GM23338 (cell line): ENCODE measurements at regions not wholly inside any gene's neighbourhood (a gene's known extent, or its start where the extent isn't known, plus 50 kb on each side); places are given as distances from the start of the nearest gene placed in this dataset.
A peak's percentile ranks its signal among the peaks of the same experiment; 100 is the strongest.

ENCODE experiments used
- ATAC-seq: fragments of 200-7000 bp; cut with Tn5 transposase; 3 replicates; pipeline ENCODE4 v1.9.1; 2020
- DNase-seq: peaks from one replicate; pipeline ENCODE4 v3.0.0-alpha.2; 2015; ENCODE audit warnings: low spot score
- H2AFZ ChIP-seq: fragments of 200-600 bp; sonication (generic); 2 replicates; pipeline ENCODE4 v1.8.0; 2016; ENCODE audit warnings: antibody characterized with exemption, mild to moderate bottlenecking, moderate library complexity
- H3F3A ChIP-seq: fragments of 200-600 bp; sonication (generic); replicated peaks from 2 replicates; pipeline ENCODE4 v1.8.0; 2017; ENCODE audit warnings: antibody characterized with exemption, mixed run types, low read depth
- H3K27ac ChIP-seq: fragments of 200-600 bp; sonication (generic); 2 replicates; pipeline ENCODE4 v1.6.1; 2016; ENCODE audit warnings: low read depth
- H3K27me3 ChIP-seq: fragments of 200-600 bp; sonication (generic); 2 replicates; pipeline ENCODE4 v1.8.0; 2016; ENCODE audit warnings: mild to moderate bottlenecking, mixed run types, moderate library complexity; ENCODE audit not compliant: insufficient read depth
- H3K36me3 ChIP-seq: fragments of 200-600 bp; sonication (generic); 2 replicates; pipeline ENCODE4 v1.8.0; 2016; ENCODE audit warnings: mild to moderate bottlenecking; ENCODE audit not compliant: insufficient read depth
- H3K4me1 ChIP-seq: fragments of 200-600 bp; sonication (generic); 2 replicates; pipeline ENCODE4 v1.8.0; 2016; ENCODE audit warnings: mild to moderate bottlenecking, moderate library complexity; ENCODE audit not compliant: insufficient read depth
- H3K4me2 ChIP-seq: fragments of 200-600 bp; sonication (generic); 2 replicates; pipeline ENCODE4 v1.7.1; 2017; ENCODE audit warnings: mixed run types
- H3K4me3 ChIP-seq: fragments of 200-600 bp; sonication (generic); 2 replicates; pipeline ENCODE4 v1.6.1; 2016; ENCODE audit warnings: mixed run types
- H3K79me2 ChIP-seq: fragments of 200-600 bp; sonication (generic); replicated peaks from 2 replicates; pipeline ENCODE4 v1.8.0; 2017; ENCODE audit warnings: mild to moderate bottlenecking; ENCODE audit not compliant: insufficient read depth
- H3K9me2 ChIP-seq: fragments of 200-600 bp; sonication (generic); 2 replicates; pipeline ENCODE4 v1.8.0; 2017; ENCODE audit not compliant: insufficient read depth
- H4K20me1 ChIP-seq: fragments of 200-600 bp; sonication (generic); replicated peaks from 2 replicates; pipeline ENCODE4 v1.8.0; 2017; ENCODE audit warnings: mild to moderate bottlenecking; ENCODE audit not compliant: insufficient read depth
- H3K27ac Mint-ChIP-seq: 2 replicates; pipeline ENCODE4 v1.8.0; 2020; ENCODE audit warnings: inconsistent platforms, mild to moderate bottlenecking, moderate library complexity, mixed read lengths
- H3K27me3 Mint-ChIP-seq: 3 replicates; pipeline ENCODE4 v1.8.0; 2022; ENCODE audit warnings: low read depth, mild to moderate bottlenecking, moderate library complexity, mixed read lengths, inconsistent platforms; ENCODE audit not compliant: insufficient read depth, poor library complexity
- H3K36me3 Mint-ChIP-seq: 3 replicates; pipeline ENCODE4 v1.8.0; 2021; ENCODE audit warnings: low read depth, mild to moderate bottlenecking, inconsistent platforms, moderate library complexity, mixed read lengths
- H3K4me1 Mint-ChIP-seq: 3 replicates; pipeline ENCODE4 v1.8.0; 2020; ENCODE audit warnings: mild to moderate bottlenecking, inconsistent platforms, mixed read lengths
- H3K4me3 Mint-ChIP-seq: 3 replicates; pipeline ENCODE4 v1.8.0; 2021; ENCODE audit warnings: moderate library complexity, mild to moderate bottlenecking, inconsistent platforms, mixed read lengths
- H3K9me3 Mint-ChIP-seq: 3 replicates; pipeline ENCODE4 v1.8.0; 2020; ENCODE audit warnings: moderate library complexity, mild to moderate bottlenecking, inconsistent platforms, mixed read lengths
- CREB1 ChIP-seq: fragments of 250-450 bp; sonication (Bioruptor Pico); IDR thresholded peaks from 2 replicates; pipeline ENCODE4 v1.5.0; 2020; ENCODE audit warnings: low read depth, mild to moderate bottlenecking, moderate library complexity
- EZH2 ChIP-seq: fragments of 200-600 bp; sonication (generic); IDR thresholded peaks from one replicate; pipeline ENCODE4 v1.8.0; 2017; ENCODE audit warnings: antibody characterized with exemption, mild to moderate bottlenecking, low read depth; ENCODE audit not compliant: unreplicated experiment
- EZH2phosphoT487 ChIP-seq: fragments of 200-600 bp; sonication (generic); IDR thresholded peaks from one replicate; pipeline ENCODE4 v1.8.1; 2018; ENCODE audit warnings: antibody characterized with exemption; ENCODE audit not compliant: unreplicated experiment
- JUNB ChIP-seq: IDR thresholded peaks from one replicate; pipeline ENCODE4 v1.6.1; 2016; ENCODE audit warnings: antibody characterized with exemption; ENCODE audit not compliant: unreplicated experiment
- NANOG ChIP-seq: IDR thresholded peaks from 2 replicates; pipeline ENCODE4 v1.6.1; 2016; ENCODE audit warnings: antibody characterized with exemption, borderline replicate concordance
- STAT1 ChIP-seq: IDR thresholded peaks from one replicate; pipeline ENCODE4 v1.6.1; 2016; ENCODE audit warnings: antibody characterized with exemption; ENCODE audit not compliant: unreplicated experiment
- ZNF114 ChIP-seq: fragments of 250-450 bp; sonication (Bioruptor Pico); IDR thresholded peaks from 2 replicates; pipeline ENCODE4 v1.5.0; 2020; ENCODE audit warnings: mild to moderate bottlenecking, moderate library complexity
- ZNF331 ChIP-seq: fragments of 250-450 bp; sonication (Bioruptor Pico); IDR thresholded peaks from 2 replicates; pipeline ENCODE4 v1.5.0; 2020; ENCODE audit warnings: low read depth, mild to moderate bottlenecking, moderate library complexity
- TF ChIP-seq, protein P1 (sequence below), 2 experiments: fragments of 200-600 bp in 1 of 2; sonication (generic) in 1 of 2; conservative IDR thresholded peaks; 2 replicates each; pipeline versions ENCODE4 v1.5.1 to v1.6.1; 2016 to 2017; ENCODE audit warnings: antibody characterized with exemption in 2 of 2, low read depth in 2 of 2, mild to moderate bottlenecking in 2 of 2, moderate library complexity in 1 of 2
- TF ChIP-seq, protein P2 (sequence below): IDR thresholded peaks from 2 replicates; pipeline ENCODE4 v1.6.1; 2016; ENCODE audit warnings: antibody characterized with exemption
- TF ChIP-seq, protein P3 (sequence below): fragments of 250-450 bp; sonication (Bioruptor Pico); IDR thresholded peaks from 2 replicates; pipeline ENCODE4 v1.5.0; 2020; ENCODE audit warnings: mild to moderate bottlenecking, moderate library complexity

DNA sequence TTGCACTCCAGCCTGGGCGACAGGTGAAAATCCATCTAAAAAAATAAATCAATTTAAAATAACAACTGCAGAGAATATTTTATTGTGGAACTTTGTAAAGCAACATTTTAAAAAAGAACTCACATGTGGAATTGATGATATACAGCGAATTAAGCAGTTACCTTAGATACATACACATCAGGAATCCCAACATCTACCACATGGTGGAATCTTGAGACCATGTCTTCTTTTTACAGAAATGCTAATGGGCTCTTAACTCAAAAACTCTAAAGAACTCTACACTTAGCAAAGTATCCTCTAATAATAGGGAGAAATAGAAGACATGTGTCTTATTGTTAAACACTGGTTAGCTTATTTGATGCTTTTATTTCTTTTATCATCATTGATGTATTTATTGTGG, 373.6 kb downstream of the CDH7 start:
- ATAC-seq (peak; percentile 49), DNase-seq (peak; percentile 56)
- no peaks in the 10 kb centered on the region for H3K79me2 ChIP-seq
- H3F3A ChIP-seq, result no peaks in the 10 kb centered on the region
- H3K27ac ChIP-seq, result no peak overlapping the region
- H3K4me1 ChIP-seq, result no peaks in the 10 kb centered on the region
- Mint-ChIP-seq H3K36me3 (no peaks in the 10 kb centered on the region), H3K4me1 (no peaks in the 10 kb centered on the region), H3K9me3 (no peaks in the 10 kb centered on the region), H3K27me3 (no peaks in the 10 kb centered on the region), H3K27ac (no peak overlapping the region), H3K4me3 (no peak overlapping the region)
- no peak overlapping the region for H3K4me3 ChIP-seq
- H3K4me2 ChIP-seq, result no peak overlapping the region
- TF ChIP-seq ZNF114 (CRISPR knock-in tag), result no peak
- TF ChIP-seq CREB1, result no peak
- TF ChIP-seq, protein P1, sequence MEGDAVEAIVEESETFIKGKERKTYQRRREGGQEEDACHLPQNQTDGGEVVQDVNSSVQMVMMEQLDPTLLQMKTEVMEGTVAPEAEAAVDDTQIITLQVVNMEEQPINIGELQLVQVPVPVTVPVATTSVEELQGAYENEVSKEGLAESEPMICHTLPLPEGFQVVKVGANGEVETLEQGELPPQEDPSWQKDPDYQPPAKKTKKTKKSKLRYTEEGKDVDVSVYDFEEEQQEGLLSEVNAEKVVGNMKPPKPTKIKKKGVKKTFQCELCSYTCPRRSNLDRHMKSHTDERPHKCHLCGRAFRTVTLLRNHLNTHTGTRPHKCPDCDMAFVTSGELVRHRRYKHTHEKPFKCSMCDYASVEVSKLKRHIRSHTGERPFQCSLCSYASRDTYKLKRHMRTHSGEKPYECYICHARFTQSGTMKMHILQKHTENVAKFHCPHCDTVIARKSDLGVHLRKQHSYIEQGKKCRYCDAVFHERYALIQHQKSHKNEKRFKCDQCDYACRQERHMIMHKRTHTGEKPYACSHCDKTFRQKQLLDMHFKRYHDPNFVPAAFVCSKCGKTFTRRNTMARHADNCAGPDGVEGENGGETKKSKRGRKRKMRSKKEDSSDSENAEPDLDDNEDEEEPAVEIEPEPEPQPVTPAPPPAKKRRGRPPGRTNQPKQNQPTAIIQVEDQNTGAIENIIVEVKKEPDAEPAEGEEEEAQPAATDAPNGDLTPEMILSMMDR (conservative IDR thresholded peaks at IDR 0.05; ENCODE audit: low read depth in 2 of 2), result peak; percentile 52 to 62
- TF ChIP-seq STAT1, result no peak
- no peaks in the 10 kb centered on the region for H4K20me1 ChIP-seq
- H3K36me3 ChIP-seq, result no peaks in the 10 kb centered on the region
- H3K27me3 ChIP-seq, result no peaks in the 10 kb centered on the region
- no peak overlapping the region for H2AFZ ChIP-seq
- H3K9me2 ChIP-seq, result no peaks in the 10 kb centered on the region

DNA sequence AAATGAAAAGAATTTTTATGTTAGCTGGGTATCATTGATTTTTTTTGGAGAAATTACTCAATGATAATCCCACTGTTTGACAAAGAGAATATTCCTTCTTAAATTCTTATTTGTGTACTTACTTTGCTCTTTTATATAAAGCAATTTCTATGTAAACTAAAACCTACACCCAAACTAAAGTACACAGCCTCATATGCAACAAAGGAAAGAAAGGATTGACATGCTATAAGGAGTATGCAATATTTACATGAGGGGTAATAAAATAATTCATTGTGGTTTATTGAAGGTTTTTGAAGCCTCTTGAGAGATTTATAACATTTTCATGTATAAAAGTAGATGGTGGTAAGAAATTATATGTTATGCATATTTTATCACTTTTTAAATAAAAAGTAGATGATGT, 368.5 kb downstream of the CDH7 start:
- Histone ChIP-seq H3K36me3 (no peaks in the 10 kb centered on the region), H3K4me3 (no peak overlapping the region), H3K4me1 (no peaks in the 10 kb centered on the region), H4K20me1 (no peaks in the 10 kb centered on the region), H2AFZ (no peak overlapping the region), H3K9me2 (no peaks in the 10 kb centered on the region), H3F3A (no peaks in the 10 kb centered on the region), H3K27me3 (no peaks in the 10 kb centered on the region), H3K27ac (no peak overlapping the region), H3K4me2 (no peak overlapping the region), H3K79me2 (no peaks in the 10 kb centered on the region)
- Mint-ChIP-seq H3K9me3 (no peaks in the 10 kb centered on the region), H3K36me3 (no peaks in the 10 kb centered on the region), H3K27ac (no peak overlapping the region), H3K27me3 (no peaks in the 10 kb centered on the region), H3K4me3 (no peak overlapping the region), H3K4me1 (no peaks in the 10 kb centered on the region)
- DNase-seq (no peak), ATAC-seq (no peak)
- no peak for TF ChIP-seq JUNB
- TF ChIP-seq, protein P1 (conservative IDR thresholded peaks at IDR 0.05; ENCODE audit: low read depth in 2 of 2), result no peak
- TF ChIP-seq EZH2, result no peak
- TF ChIP-seq, protein P2, sequence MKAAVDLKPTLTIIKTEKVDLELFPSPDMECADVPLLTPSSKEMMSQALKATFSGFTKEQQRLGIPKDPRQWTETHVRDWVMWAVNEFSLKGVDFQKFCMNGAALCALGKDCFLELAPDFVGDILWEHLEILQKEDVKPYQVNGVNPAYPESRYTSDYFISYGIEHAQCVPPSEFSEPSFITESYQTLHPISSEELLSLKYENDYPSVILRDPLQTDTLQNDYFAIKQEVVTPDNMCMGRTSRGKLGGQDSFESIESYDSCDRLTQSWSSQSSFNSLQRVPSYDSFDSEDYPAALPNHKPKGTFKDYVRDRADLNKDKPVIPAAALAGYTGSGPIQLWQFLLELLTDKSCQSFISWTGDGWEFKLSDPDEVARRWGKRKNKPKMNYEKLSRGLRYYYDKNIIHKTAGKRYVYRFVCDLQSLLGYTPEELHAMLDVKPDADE, result no peak
- TF ChIP-seq EZH2phosphoT487, result no peak
- TF ChIP-seq ZNF331, result no peak
- TF ChIP-seq STAT1, result no peak
- TF ChIP-seq, protein P3, sequence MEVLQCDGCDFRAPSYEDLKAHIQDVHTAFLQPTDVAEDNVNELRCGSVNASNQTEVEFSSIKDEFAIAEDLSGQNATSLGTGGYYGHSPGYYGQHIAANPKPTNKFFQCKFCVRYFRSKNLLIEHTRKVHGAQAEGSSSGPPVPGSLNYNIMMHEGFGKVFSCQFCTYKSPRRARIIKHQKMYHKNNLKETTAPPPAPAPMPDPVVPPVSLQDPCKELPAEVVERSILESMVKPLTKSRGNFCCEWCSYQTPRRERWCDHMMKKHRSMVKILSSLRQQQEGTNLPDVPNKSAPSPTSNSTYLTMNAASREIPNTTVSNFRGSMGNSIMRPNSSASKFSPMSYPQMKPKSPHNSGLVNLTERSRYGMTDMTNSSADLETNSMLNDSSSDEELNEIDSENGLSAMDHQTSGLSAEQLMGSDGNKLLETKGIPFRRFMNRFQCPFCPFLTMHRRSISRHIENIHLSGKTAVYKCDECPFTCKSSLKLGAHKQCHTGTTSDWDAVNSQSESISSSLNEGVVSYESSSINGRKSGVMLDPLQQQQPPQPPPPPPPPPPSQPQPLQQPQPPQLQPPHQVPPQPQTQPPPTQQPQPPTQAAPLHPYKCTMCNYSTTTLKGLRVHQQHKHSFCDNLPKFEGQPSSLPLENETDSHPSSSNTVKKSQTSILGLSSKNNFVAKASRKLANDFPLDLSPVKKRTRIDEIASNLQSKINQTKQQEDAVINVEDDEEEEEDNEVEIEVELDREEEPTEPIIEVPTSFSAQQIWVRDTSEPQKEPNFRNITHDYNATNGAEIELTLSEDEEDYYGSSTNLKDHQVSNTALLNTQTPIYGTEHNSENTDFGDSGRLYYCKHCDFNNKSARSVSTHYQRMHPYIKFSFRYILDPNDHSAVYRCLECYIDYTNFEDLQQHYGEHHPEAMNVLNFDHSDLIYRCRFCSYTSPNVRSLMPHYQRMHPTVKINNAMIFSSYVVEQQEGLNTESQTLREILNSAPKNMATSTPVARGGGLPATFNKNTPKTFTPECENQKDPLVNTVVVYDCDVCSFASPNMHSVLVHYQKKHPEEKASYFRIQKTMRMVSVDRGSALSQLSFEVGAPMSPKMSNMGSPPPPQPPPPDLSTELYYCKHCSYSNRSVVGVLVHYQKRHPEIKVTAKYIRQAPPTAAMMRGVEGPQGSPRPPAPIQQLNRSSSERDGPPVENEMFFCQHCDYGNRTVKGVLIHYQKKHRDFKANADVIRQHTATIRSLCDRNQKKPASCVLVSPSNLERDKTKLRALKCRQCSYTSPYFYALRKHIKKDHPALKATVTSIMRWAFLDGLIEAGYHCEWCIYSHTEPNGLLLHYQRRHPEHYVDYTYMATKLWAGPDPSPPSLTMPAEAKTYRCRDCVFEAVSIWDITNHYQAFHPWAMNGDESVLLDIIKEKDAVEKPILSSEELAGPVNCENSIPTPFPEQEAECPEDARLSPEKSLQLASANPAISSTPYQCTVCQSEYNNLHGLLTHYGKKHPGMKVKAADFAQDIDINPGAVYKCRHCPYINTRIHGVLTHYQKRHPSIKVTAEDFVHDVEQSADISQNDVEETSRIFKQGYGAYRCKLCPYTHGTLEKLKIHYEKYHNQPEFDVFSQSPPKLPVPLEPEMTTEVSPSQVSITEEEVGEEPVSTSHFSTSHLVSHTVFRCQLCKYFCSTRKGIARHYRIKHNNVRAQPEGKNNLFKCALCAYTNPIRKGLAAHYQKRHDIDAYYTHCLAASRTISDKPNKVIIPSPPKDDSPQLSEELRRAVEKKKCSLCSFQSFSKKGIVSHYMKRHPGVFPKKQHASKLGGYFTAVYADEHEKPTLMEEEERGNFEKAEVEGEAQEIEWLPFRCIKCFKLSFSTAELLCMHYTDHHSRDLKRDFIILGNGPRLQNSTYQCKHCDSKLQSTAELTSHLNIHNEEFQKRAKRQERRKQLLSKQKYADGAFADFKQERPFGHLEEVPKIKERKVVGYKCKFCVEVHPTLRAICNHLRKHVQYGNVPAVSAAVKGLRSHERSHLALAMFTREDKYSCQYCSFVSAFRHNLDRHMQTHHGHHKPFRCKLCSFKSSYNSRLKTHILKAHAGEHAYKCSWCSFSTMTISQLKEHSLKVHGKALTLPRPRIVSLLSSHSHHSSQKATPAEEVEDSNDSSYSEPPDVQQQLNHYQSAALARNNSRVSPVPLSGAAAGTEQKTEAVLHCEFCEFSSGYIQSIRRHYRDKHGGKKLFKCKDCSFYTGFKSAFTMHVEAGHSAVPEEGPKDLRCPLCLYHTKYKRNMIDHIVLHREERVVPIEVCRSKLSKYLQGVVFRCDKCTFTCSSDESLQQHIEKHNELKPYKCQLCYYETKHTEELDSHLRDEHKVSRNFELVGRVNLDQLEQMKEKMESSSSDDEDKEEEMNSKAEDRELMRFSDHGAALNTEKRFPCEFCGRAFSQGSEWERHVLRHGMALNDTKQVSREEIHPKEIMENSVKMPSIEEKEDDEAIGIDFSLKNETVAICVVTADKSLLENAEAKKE (CRISPR knock-in tag), result no peak
- no peak for TF ChIP-seq NANOG
- no peak for TF ChIP-seq ZNF114 (CRISPR knock-in tag)
